ENCODE measurements at regions not wholly inside any gene's neighbourhood (a gene's known extent, or its start where the extent isn't known, plus 50 kb on each side); places are given as distances from the start of the nearest gene placed in this dataset.

GRCh38 chr3:66747261-66747660, 246.4 kb upstream of the LRIG1 start:
- FAIRE-seq (no peak), DNase-seq (no peak), ATAC-seq (no peak)
- TF ChIP-seq CTCF (IDR thresholded peaks at IDR 0.05), result no peak
- intact Hi-C loops (cut with DNase I), result no loop called here
- Histone ChIP-seq H3K4me3 (no peak overlapping the region), H3K36me3 (no peaks in the 10 kb centered on the region), H3K27ac (no peak overlapping the region), H3K4me1 (peaks cover 0 to 7% (median 0%) of the 10 kb centered on the region in 3 donors), H3K27me3 (no peaks in the 10 kb centered on the region), H3K9me3 (no peaks in the 10 kb centered on the region)
- WGBS, 2 donors, result 80 to 89% methylated on average over 6 of the region's 6 CpGs

- intact Hi-C loops (cut with DNase I), result no loop called here
- no peak for DNase-seq
- no peak for TF ChIP-seq CTCF (IDR thresholded peaks at IDR 0.05)
- ATAC-seq, result no peak
- no peak for FAIRE-seq
- H3K27me3 ChIP-seq, result no peaks in the 10 kb centered on the region
- H3K9me3 ChIP-seq, result no peaks in the 10 kb centered on the region
- no peak overlapping the region for H3K27ac ChIP-seq
- peaks cover 0 to 7% (median 0%) of the 10 kb centered on the region in 3 donors for H3K4me1 ChIP-seq
- 86 to 92% methylated on average over 4 of the region's 4 CpGs for WGBS, 2 donors
- H3K4me3 ChIP-seq, result no peak overlapping the region
- H3K36me3 ChIP-seq, result no peaks in the 10 kb centered on the region
Measured at GRCh38 chr3:66747696-66748095, 246.9 kb upstream of the LRIG1 start.

- Histone ChIP-seq H3K9me3 (no peaks in the 10 kb centered on the region), H3K36me3 (no peaks in the 10 kb centered on the region), H3K27me3 (no peaks in the 10 kb centered on the region), H3K27ac (no peak overlapping the region), H3K4me1 (peaks cover 0 to 8% (median 1%) of the 10 kb centered on the region in 3 donors), H3K4me3 (no peak overlapping the region)
- intact Hi-C loops (cut with DNase I), result no loop called here
- FAIRE-seq, result no peak
- WGBS, 2 donors, result 74 to 92% methylated on average over 2 of the region's 2 CpGs
- DNase-seq, result no peak
- no peak for TF ChIP-seq CTCF (IDR thresholded peaks at IDR 0.05)
- ATAC-seq, result no peak
Measured at GRCh38 chr3:66748175-66748876, 247.5 kb upstream of the LRIG1 start.

GRCh38 chr3:66751842-66752241, 246.3 kb upstream of the KBTBD8 start:
- H3K4me3 ChIP-seq, result no peak overlapping the region
- TF ChIP-seq CTCF (IDR thresholded peaks at IDR 0.05), result no peak
- peaks cover 4 to 14% (median 5%) of the 10 kb centered on the region in 3 donors for H3K4me1 ChIP-seq
- H3K27ac ChIP-seq, result no peak overlapping the region
- ATAC-seq (no peak), DNase-seq (no peak), FAIRE-seq (no peak)
- no peaks in the 10 kb centered on the region for H3K9me3 ChIP-seq
- intact Hi-C loops (cut with DNase I), result no loop called here
- no peaks in the 10 kb centered on the region for H3K36me3 ChIP-seq
- 95% methylated on average over 3 of the region's 3 CpGs for WGBS, 2 donors
- no peaks in the 10 kb centered on the region for H3K27me3 ChIP-seq

GRCh38 chr3:66753670-66754069, 244.4 kb upstream of the KBTBD8 start:
- peaks cover 4 to 14% (median 5%) of the 10 kb centered on the region in 3 donors for H3K4me1 ChIP-seq
- FAIRE-seq (no peak), ATAC-seq (peak in 2 of 4 donors; percentile 56 to 70), DNase-seq (no peak)
- H3K27me3 ChIP-seq, result no peaks in the 10 kb centered on the region
- no peak for TF ChIP-seq CTCF (IDR thresholded peaks at IDR 0.05)
- peak overlapping the region in 1 of 4 donors; percentile 9 for H3K27ac ChIP-seq
- no peak overlapping the region for H3K4me3 ChIP-seq
- H3K36me3 ChIP-seq, result no peaks in the 10 kb centered on the region
- intact Hi-C loops (cut with DNase I), result no loop called here
- H3K9me3 ChIP-seq, result no peaks in the 10 kb centered on the region
